SK-N-MC (cell line): ENCODE measurements at regions not wholly inside any gene's neighbourhood (a gene's known extent, or its start where the extent isn't known, plus 50 kb on each side); places are given as distances from the start of the nearest gene placed in this dataset.
"Not testable (repeated sequence)": the region's sequence is repeated elsewhere in the genome, so short reads cannot be mapped to it uniquely, and the experiment has no call there.

Source experiments
- DNase-seq: peaks from one replicate; pipeline ENCODE4 v3.0.0-alpha.2; 2011; ENCODE audit warnings: low read depth, low spot score
- H3K27ac ChIP-seq: fragments of 200-600 bp; sonication (generic); 2 replicates; pipeline ENCODE4 v1.5.1; 2016; ENCODE audit warnings: mixed run types
- H3K36me3 ChIP-seq: fragments of 200-600 bp; sonication (generic); 2 replicates; pipeline ENCODE4 v1.6.1; 2017; ENCODE audit warnings: antibody characterized with exemption, low read length, mixed read lengths; ENCODE audit not compliant: insufficient read depth
- H3K4me3 ChIP-seq: fragments of 200-600 bp; sonication (generic); 2 replicates; pipeline ENCODE4 v1.5.1; 2016
- H3K9ac ChIP-seq: fragments of 200-600 bp; sonication (generic); 2 replicates; pipeline ENCODE4 v1.8.0; 2017; ENCODE audit warnings: mixed run types, mixed read lengths; ENCODE audit not compliant: insufficient read length
- H3K9me3 ChIP-seq: fragments of 200-600 bp; sonication (generic); 2 replicates; pipeline ENCODE4 v1.6.1; 2017; ENCODE audit warnings: low read depth, mild to moderate bottlenecking, antibody characterized with exemption, low read length, moderate library complexity, mixed read lengths
- EZH2 ChIP-seq: fragments of 200-600 bp; sonication (generic); IDR thresholded peaks from one replicate; pipeline ENCODE4 v1.6.1; 2017; ENCODE audit warnings: antibody characterized with exemption
- FOXP2 ChIP-seq: optimal IDR thresholded peaks from 2 replicates; pipeline ENCODE3; 2011; ENCODE audit warnings: mild to moderate bottlenecking, moderate library complexity; ENCODE audit not compliant: insufficient read depth; ENCODE audit errors: extremely low read length, control extremely low read depth
- POLR2AphosphoS5 ChIP-seq: IDR thresholded peaks from 2 replicates; pipeline ENCODE4 v1.6.1; 2012; ENCODE audit warnings: mild to moderate bottlenecking, low read depth, low read length, borderline replicate concordance

GRCh38 chr4:58871509-58871908 lies 1761.3 kb upstream of the IGFBP7 start:
- Histone ChIP-seq H3K9me3 (no peaks in the 10 kb centered on the region), H3K4me3 (no peak overlapping the region), H3K36me3 (no peaks in the 10 kb centered on the region), H3K9ac (no peak overlapping the region), H3K27ac (no peak overlapping the region)
- TF ChIP-seq FOXP2 (no peak), EZH2 (no peak), POLR2AphosphoS5 (no peak)
- no peak for DNase-seq

DNA sequence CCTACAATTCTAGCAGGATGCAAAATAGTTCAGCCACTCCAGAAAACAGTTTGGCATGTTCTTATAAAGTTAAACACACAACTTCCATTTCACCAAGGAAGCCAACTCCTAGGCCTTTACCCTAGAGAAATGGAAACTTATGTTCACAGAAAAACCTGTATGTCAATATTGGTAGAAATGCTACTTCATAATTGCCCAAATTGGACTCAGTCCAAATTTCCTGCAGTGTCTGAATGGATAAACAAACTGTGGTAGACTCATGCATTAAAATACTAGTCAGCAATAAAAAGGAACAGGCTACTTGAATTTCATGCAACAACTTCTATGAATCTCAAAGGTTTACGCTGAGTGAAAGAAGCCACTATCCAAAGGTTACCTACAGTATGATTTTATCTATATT lies 1738.8 kb upstream of the IGFBP7 start:
- H3K9ac ChIP-seq: no peak overlapping the region
- no peak overlapping the region for H3K27ac ChIP-seq
- H3K9me3 ChIP-seq: no peaks in the 10 kb centered on the region
- H3K36me3 ChIP-seq: no peaks in the 10 kb centered on the region
- TF ChIP-seq POLR2AphosphoS5 (no peak), EZH2 (no peak), FOXP2 (no peak)
- H3K4me3 ChIP-seq: no peak overlapping the region
- no peak for DNase-seq

DNA sequence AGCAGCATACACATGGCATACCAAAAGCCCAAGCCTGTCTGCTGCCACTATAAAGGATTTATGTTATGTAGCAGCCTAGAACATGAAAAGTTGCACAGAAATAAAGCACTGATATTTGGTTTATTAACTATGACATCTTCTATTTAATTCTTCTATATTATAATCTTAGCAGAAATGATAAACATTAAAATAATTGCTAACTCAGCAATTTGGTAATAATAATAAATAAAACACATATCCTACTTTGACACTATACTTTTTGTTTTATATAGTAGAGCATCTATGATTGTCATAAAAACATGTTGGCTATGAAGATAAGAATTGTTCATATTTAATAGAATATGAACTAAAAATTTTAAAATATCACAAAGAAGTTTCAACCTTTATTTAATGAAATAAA lies 1733.3 kb upstream of the IGFBP7 start:
- DNase-seq: no peak
- TF ChIP-seq EZH2: no peak
- no peak for TF ChIP-seq FOXP2
- TF ChIP-seq POLR2AphosphoS5: no peak
- H3K9me3 ChIP-seq: no peaks in the 10 kb centered on the region
- no peak overlapping the region for H3K9ac ChIP-seq
- no peak overlapping the region for H3K4me3 ChIP-seq
- H3K27ac ChIP-seq: no peak overlapping the region
- no peaks in the 10 kb centered on the region for H3K36me3 ChIP-seq

DNA sequence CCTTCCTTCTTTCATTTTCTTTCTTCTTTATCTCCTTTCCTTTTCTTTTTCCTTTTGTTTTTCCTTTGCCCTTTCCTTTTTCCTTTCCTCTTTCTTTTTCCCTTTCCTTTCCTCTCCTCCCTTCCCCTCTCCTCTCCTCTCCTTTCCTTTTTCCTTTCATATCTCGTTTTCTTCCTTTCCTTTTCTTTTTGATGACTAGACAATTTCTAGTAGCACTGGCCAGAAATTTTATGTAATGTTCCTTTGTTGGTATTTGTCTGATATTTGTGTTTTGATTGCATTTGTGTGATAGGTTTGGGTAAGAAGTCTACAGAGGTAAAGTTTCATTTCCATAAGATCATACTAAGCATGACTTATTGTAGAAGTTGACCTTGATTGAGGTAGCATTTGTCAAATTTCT lies 1722.9 kb upstream of the IGFBP7 start:
- H3K36me3 ChIP-seq: no peaks in the 10 kb centered on the region
- no peak overlapping the region for H3K27ac ChIP-seq
- H3K4me3 ChIP-seq: no peak overlapping the region
- DNase-seq: no peak
- no peaks in the 10 kb centered on the region for H3K9me3 ChIP-seq
- H3K9ac ChIP-seq: no peak overlapping the region
- TF ChIP-seq FOXP2: no peak
- TF ChIP-seq EZH2: no peak
- no peak for TF ChIP-seq POLR2AphosphoS5

DNA sequence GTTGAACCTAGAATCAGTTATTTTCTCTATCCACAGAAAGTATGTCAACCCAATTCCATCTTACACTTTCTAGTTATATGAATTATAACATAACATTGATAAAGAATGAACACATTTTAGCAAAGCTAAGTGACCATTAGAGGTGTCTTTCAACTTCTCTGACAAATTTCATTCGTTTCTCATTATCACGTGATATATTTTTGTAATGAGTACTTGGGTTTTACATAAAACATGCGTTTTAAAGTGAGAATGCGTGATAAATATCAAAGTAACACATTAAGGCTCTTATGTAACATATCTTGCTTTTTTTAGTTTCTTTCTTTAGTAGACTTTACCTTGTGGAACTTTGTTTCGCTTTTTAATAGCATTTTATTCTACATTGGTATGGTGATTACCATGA lies 1715.1 kb upstream of the IGFBP7 start:
- DNase-seq: no peak
- H3K27ac ChIP-seq: no peak overlapping the region
- no peak overlapping the region for H3K9ac ChIP-seq
- H3K9me3 ChIP-seq: no peaks in the 10 kb centered on the region
- TF ChIP-seq POLR2AphosphoS5 (no peak), EZH2 (no peak), FOXP2 (no peak)
- H3K4me3 ChIP-seq: no peak overlapping the region
- no peaks in the 10 kb centered on the region for H3K36me3 ChIP-seq

DNA sequence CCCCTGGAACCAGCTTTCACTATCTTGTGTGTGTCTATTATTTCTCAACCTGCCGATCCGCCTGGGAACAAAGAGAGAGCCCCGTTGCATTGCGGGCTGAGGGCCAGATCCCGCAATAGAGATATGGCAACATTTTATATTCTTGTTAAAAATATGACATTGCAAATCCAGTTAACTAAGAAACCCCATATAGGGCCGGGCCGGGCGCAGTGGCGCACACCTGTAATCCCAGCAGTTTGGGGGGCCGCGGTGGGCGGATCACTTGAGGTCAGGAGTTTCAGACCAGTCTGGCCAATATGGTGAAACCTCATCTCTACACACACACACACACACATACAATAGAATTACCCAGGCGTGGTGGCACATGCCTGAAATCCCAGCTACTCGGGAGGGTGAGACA lies 1708.4 kb upstream of the IGFBP7 start:
- H3K9me3 ChIP-seq, H3K27ac ChIP-seq, H3K9ac ChIP-seq, H3K36me3 ChIP-seq, DNase-seq, H3K4me3 ChIP-seq: not testable (repeated sequence)

DNA sequence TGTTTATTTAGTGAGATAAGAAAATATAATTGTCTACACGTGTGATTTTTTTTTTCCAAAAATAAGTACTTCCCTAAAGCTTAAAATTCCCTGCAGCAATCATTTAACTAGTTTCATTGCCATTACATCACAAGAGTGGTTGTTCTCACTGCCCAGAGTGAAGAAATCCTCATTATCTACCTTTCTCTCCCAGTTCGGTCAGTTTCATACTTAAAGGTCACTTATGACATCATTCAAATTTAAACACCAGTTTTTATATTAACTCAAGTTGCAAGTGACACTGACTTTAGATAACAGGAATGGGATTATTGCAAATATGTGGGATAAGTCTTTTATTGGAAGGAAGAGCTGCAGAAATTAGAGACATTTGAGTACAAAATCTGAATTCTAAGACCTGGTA lies 1699.8 kb upstream of the IGFBP7 start:
- no peak for DNase-seq
- H3K27ac ChIP-seq: no peak overlapping the region

GRCh38 chr4:58809366-58809765 lies 1699.2 kb upstream of the IGFBP7 start:
- Histone ChIP-seq H3K9ac (no peak overlapping the region), H3K4me3 (no peak overlapping the region), H3K36me3 (no peaks in the 10 kb centered on the region), H3K27ac (no peak overlapping the region), H3K9me3 (no peaks in the 10 kb centered on the region)
- no peak for DNase-seq
- no peak for TF ChIP-seq FOXP2
- no peak for TF ChIP-seq EZH2
- TF ChIP-seq POLR2AphosphoS5: no peak

More for the DNA sequence above, 1699.8 kb upstream of the IGFBP7 start:
- Histone ChIP-seq H3K9ac (no peak overlapping the region), H3K9me3 (no peaks in the 10 kb centered on the region), H3K36me3 (no peaks in the 10 kb centered on the region), H3K4me3 (no peak overlapping the region)
- TF ChIP-seq FOXP2 (no peak), POLR2AphosphoS5 (no peak), EZH2 (no peak)

DNA sequence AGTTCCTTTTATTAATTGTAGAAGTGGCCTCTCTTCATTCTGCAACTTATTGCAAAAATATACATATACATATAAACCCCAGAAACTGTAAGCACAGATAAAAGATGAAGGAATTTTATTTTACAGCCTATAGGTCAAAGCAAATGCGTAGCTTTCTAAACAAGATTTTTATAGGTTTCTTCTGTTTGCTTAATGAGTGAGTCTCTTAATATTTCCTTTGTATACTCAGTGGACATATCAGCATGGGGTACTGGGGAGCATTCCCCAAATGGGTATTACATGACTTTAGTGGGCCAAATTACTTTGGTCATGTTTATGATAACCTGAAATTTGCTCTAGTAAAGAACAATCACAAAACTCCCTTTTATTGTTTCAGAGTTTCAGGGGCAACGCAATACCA lies 1698.6 kb upstream of the IGFBP7 start:
- H3K9ac ChIP-seq: no peak overlapping the region
- H3K4me3 ChIP-seq: no peak overlapping the region
- H3K9me3 ChIP-seq: no peaks in the 10 kb centered on the region
- no peaks in the 10 kb centered on the region for H3K36me3 ChIP-seq
- H3K27ac ChIP-seq: no peak overlapping the region
- no peak for TF ChIP-seq EZH2
- no peak for TF ChIP-seq POLR2AphosphoS5
- no peak for TF ChIP-seq FOXP2
- no peak for DNase-seq
